ENCODE measurements at regions not wholly inside any gene's neighbourhood (a gene's known extent, or its start where the extent isn't known, plus 50 kb on each side); places are given as distances from the start of the nearest gene placed in this dataset.

GRCh38 chr18:46366751-46367376, 262.7 kb downstream of the HAUS1 start (continued):
- TF ChIP-seq ZMAT4 (CRISPR knock-in tag; IDR thresholded peaks at IDR 0.05) (no peak), ZNF219 (CRISPR knock-in tag; IDR thresholded peaks at IDR 0.05; ENCODE audit: borderline replicate concordance) (no peak)

GRCh38 chr18:46369323-46369722, 265.1 kb downstream of the HAUS1 start:
- Mint-ChIP-seq H3K27ac (no peak overlapping the region), H3K36me3 (no peaks in the 10 kb centered on the region), H3K27me3 (ENCODE audit: low read depth) (no peaks in the 10 kb centered on the region; the same call in 1 of the 2 replicates), H3K9me3 (no peaks in the 10 kb centered on the region), H3K4me3 (no peak overlapping the region), H3K4me1 (peaks cover 9% of the 10 kb centered on the region)
- ChIA-PET CTCF (interaction anchor here (0.6 to 2.9 kb wide), 22 partner anchors 8 to 289 kb away, joined by 3 to 48 read pairs (median 4); a partner anchor contains a TSS), POLR2A (interaction anchor here (1.0 to 1.1 kb wide), 2 partner anchors 76 to 88 kb away, joined by 3 read pairs; no protein-coding TSS in a partner anchor)
- DNase-seq (ENCODE audit: low spot score) (peak; percentile 36), ATAC-seq (peak; percentile 89)
- TF ChIP-seq ERG (CRISPR knock-in tag; IDR thresholded peaks at IDR 0.05) (no peak), ZNF671 (CRISPR knock-in tag; IDR thresholded peaks at IDR 0.05) (no peak), ZMAT4 (CRISPR knock-in tag; IDR thresholded peaks at IDR 0.05) (no peak), NR1H2 (CRISPR knock-in tag; IDR thresholded peaks at IDR 0.05) (no peak), NR3C1 (CRISPR knock-in tag; conservative IDR thresholded peaks at IDR 0.05; ENCODE audit: low read depth) (no peak), AFF4 (CRISPR knock-in tag; IDR thresholded peaks at IDR 0.05; ENCODE audit: borderline replicate concordance) (no peak), ATF2 (CRISPR knock-in tag; IDR thresholded peaks at IDR 0.05; ENCODE audit: borderline replicate concordance, low read depth) (no peak), ZNF219 (CRISPR knock-in tag; IDR thresholded peaks at IDR 0.05; ENCODE audit: borderline replicate concordance) (no peak)

- Mint-ChIP-seq H3K27me3 (ENCODE audit: low read depth) (no peaks in the 10 kb centered on the region), H3K36me3 (no peaks in the 10 kb centered on the region), H3K4me3 (no peak overlapping the region), H3K9me3 (no peaks in the 10 kb centered on the region), H3K4me1 (peaks cover 14% of the 10 kb centered on the region), H3K27ac (no peak overlapping the region)
- ATAC-seq (no peak), DNase-seq (ENCODE audit: low spot score) (no peak)
- CTCF ChIA-PET: interaction anchor here (2.2 to 2.9 kb wide), 2 partner anchors 22 to 89 kb away, joined by 8 to 48 read pairs; no protein-coding TSS in a partner anchor
- TF ChIP-seq SMAD4 (CRISPR knock-in tag; IDR thresholded peaks at IDR 0.05): no peak
- POLR2A ChIA-PET: no interaction called here
Measured at GRCh38 chr18:46370898-46371297, 266.7 kb downstream of the HAUS1 start.

GRCh38 chr18:46372670-46373069, 268.5 kb downstream of the HAUS1 start:
- ATAC-seq (no peak), DNase-seq (ENCODE audit: low spot score) (no peak)
- H3K27ac Mint-ChIP-seq: no peak overlapping the region
- no peak for TF ChIP-seq ZNF121 (CRISPR knock-in tag; IDR thresholded peaks at IDR 0.05)
- no peak for TF ChIP-seq JAZF1 (CRISPR knock-in tag; IDR thresholded peaks at IDR 0.05)
- no peak for TF ChIP-seq ZNF425 (CRISPR knock-in tag; conservative IDR thresholded peaks at IDR 0.05)
- TF ChIP-seq MXD4 (CRISPR knock-in tag; IDR thresholded peaks at IDR 0.05; ENCODE audit: borderline replicate concordance): no peak
- TF ChIP-seq HMGA2 (CRISPR knock-in tag; IDR thresholded peaks at IDR 0.05): no peak
- TF ChIP-seq ZBTB21 (CRISPR knock-in tag; IDR thresholded peaks at IDR 0.05; ENCODE audit: borderline replicate concordance): no peak
- TF ChIP-seq PREB (CRISPR knock-in tag; IDR thresholded peaks at IDR 0.05; ENCODE audit: borderline replicate concordance): no peak
- no peaks in the 10 kb centered on the region for H3K9me3 Mint-ChIP-seq
- no peak overlapping the region for H3K4me3 Mint-ChIP-seq
- H3K27me3 Mint-ChIP-seq (ENCODE audit: low read depth): no peaks in the 10 kb centered on the region
- H3K36me3 Mint-ChIP-seq: no peaks in the 10 kb centered on the region
- peaks cover 14% of the 10 kb centered on the region for H3K4me1 Mint-ChIP-seq
- POLR2A ChIA-PET: no interaction called here
- CTCF ChIA-PET: interaction anchor here (1.1 to 1.7 kb wide), 4 partner anchors 29 to 145 kb away, joined by 4 to 7 read pairs (median 4); no protein-coding TSS in a partner anchor
